CD4-positive, CD25-positive, alpha-beta regulatory T cell (primary cell): ENCODE measurements at regions not wholly inside any gene's neighbourhood (a gene's known extent, or its start where the extent isn't known, plus 50 kb on each side); places are given as distances from the start of the nearest gene placed in this dataset.

Experiments
- ATAC-seq, 2 donors: fragments of 150-1000 bp; cut with Tn5 transposase; one replicate each; pipeline ENCODE4 v1.10.0; 2021; ENCODE audit warnings: low read depth in 2 of 2, moderate number of reproducible peaks in 2 of 2, moderate library complexity in 1 of 2
- DNase-seq, 3 donors: peaks; one replicate each; pipeline versions ENCODE4 v3.0.0 to v3.0.0-alpha.2; 2012 to 2022; ENCODE audit warnings: mixed read lengths in 1 of 3
- H3K27ac ChIP-seq: one replicate; pipeline ENCODE4 v1.7.0; 2013; ENCODE audit warnings: mild to moderate bottlenecking, low read length; ENCODE audit not compliant: insufficient read depth, poor library complexity, severe bottlenecking
- H3K27me3 ChIP-seq: one replicate; pipeline ENCODE4 v1.7.0; 2013; ENCODE audit warnings: low read length; ENCODE audit not compliant: control insufficient read depth, insufficient read depth
- H3K36me3 ChIP-seq: one replicate; pipeline ENCODE4 v1.7.0; 2013; ENCODE audit warnings: mild to moderate bottlenecking, low read length, moderate library complexity; ENCODE audit not compliant: control insufficient read depth, insufficient read depth
- H3K4me1 ChIP-seq: 2 replicates; pipeline ENCODE4 v1.7.0; 2013; ENCODE audit warnings: mild to moderate bottlenecking, low read length; ENCODE audit not compliant: insufficient read depth, control insufficient read depth, poor library complexity, severe bottlenecking
- H3K4me3 ChIP-seq: one replicate; pipeline ENCODE4 v1.7.0; 2013; ENCODE audit warnings: low read depth, mild to moderate bottlenecking, low read length, moderate library complexity
- H3K9me3 ChIP-seq, 2 experiments: 1 replicate in 1 of 2; 2 replicates in 1 of 2; pipeline ENCODE4 v1.7.0; 2013; ENCODE audit warnings: low read length in 2 of 2, mild to moderate bottlenecking in 1 of 2, moderate library complexity in 1 of 2; ENCODE audit not compliant: control insufficient read depth in 2 of 2
- H3K27ac Mint-ChIP-seq, 3 donors: one replicate each; pipeline ENCODE4 v1.8.0; 2020 to 2022; ENCODE audit warnings: mild to moderate bottlenecking in 3 of 3, mixed read lengths in 3 of 3, moderate library complexity in 2 of 3
- H3K27me3 Mint-ChIP-seq: one replicate; pipeline ENCODE4 v1.8.0; 2022; ENCODE audit warnings: mild to moderate bottlenecking, mixed read lengths
- H3K36me3 Mint-ChIP-seq: one replicate; pipeline ENCODE4 v1.8.0; 2020; ENCODE audit warnings: mixed read lengths
- H3K4me1 Mint-ChIP-seq, 4 donors: one replicate each; pipeline ENCODE4 v1.8.0; 2020 to 2022; ENCODE audit warnings: mixed read lengths in 4 of 4, mild to moderate bottlenecking in 1 of 4
- H3K4me3 Mint-ChIP-seq, 4 donors: one replicate each; pipeline ENCODE4 v1.8.0; 2020 to 2022; ENCODE audit warnings: mild to moderate bottlenecking in 4 of 4, mixed read lengths in 4 of 4, moderate library complexity in 3 of 4
- H3K9me3 Mint-ChIP-seq, 7 donors: one replicate each; pipeline ENCODE4 v1.8.0; 2020 to 2022; ENCODE audit warnings: mixed read lengths in 7 of 7, mild to moderate bottlenecking in 3 of 7, moderate library complexity in 2 of 7

GRCh38 chr6:120498711-120499110 lies 835.6 kb downstream of the TBC1D32 start:
- peaks cover 0 to 20% (median 0%) of the 10 kb centered on the region in 7 donors for H3K9me3 Mint-ChIP-seq
- H3K4me1 ChIP-seq: no peaks in the 10 kb centered on the region
- H3K36me3 Mint-ChIP-seq: no peaks in the 10 kb centered on the region
- ATAC-seq (no peak), DNase-seq (no peak)
- H3K4me3 Mint-ChIP-seq: no peak overlapping the region
- no peaks in the 10 kb centered on the region for H3K36me3 ChIP-seq
- H3K9me3 ChIP-seq: no peaks in the 10 kb centered on the region
- H3K27ac Mint-ChIP-seq: no peak overlapping the region
- no peak overlapping the region for H3K27ac ChIP-seq
- H3K27me3 ChIP-seq: no peaks in the 10 kb centered on the region
- no peaks in the 10 kb centered on the region for H3K4me1 Mint-ChIP-seq
- no peak overlapping the region for H3K4me3 ChIP-seq
- H3K27me3 Mint-ChIP-seq: no peaks in the 10 kb centered on the region

GRCh38 chr6:120496661-120497060 lies 837.6 kb downstream of the TBC1D32 start:
- ATAC-seq: no peak

GRCh38 chr6:120493505-120493904 lies 840.8 kb downstream of the TBC1D32 start:
- no peaks in the 10 kb centered on the region for H3K4me1 Mint-ChIP-seq
- H3K9me3 Mint-ChIP-seq: peaks cover 0 to 4% (median 0%) of the 10 kb centered on the region in 7 donors
- Histone ChIP-seq H3K4me3 (no peak overlapping the region), H3K9me3 (no peaks in the 10 kb centered on the region), H3K27ac (no peak overlapping the region), H3K27me3 (no peaks in the 10 kb centered on the region), H3K36me3 (no peaks in the 10 kb centered on the region), H3K4me1 (no peaks in the 10 kb centered on the region)
- H3K27ac Mint-ChIP-seq: no peak overlapping the region
- H3K36me3 Mint-ChIP-seq: no peaks in the 10 kb centered on the region
- H3K27me3 Mint-ChIP-seq: no peaks in the 10 kb centered on the region
- ATAC-seq (no peak), DNase-seq (no peak)
- H3K4me3 Mint-ChIP-seq: no peak overlapping the region

More at GRCh38 chr6:120496661-120497060, 837.6 kb downstream of the TBC1D32 start:
- Mint-ChIP-seq H3K4me1 (no peaks in the 10 kb centered on the region), H3K27me3 (no peaks in the 10 kb centered on the region), H3K27ac (no peak overlapping the region), H3K4me3 (no peak overlapping the region), H3K9me3 (peaks cover 0 to 13% (median 0%) of the 10 kb centered on the region in 7 donors), H3K36me3 (no peaks in the 10 kb centered on the region)
- Histone ChIP-seq H3K4me1 (no peaks in the 10 kb centered on the region), H3K9me3 (no peaks in the 10 kb centered on the region), H3K4me3 (no peak overlapping the region), H3K27me3 (no peaks in the 10 kb centered on the region), H3K27ac (no peak overlapping the region), H3K36me3 (no peaks in the 10 kb centered on the region)
- DNase-seq: no peak

- DNase-seq: no peak
- Histone ChIP-seq H3K4me3 (no peak overlapping the region), H3K9me3 (no peaks in the 10 kb centered on the region), H3K36me3 (no peaks in the 10 kb centered on the region), H3K27me3 (no peaks in the 10 kb centered on the region), H3K27ac (no peak overlapping the region), H3K4me1 (no peaks in the 10 kb centered on the region)
- Mint-ChIP-seq H3K27ac (no peak overlapping the region), H3K9me3 (peaks cover 0 to 4% (median 1%) of the 10 kb centered on the region in 7 donors), H3K27me3 (no peaks in the 10 kb centered on the region), H3K4me1 (no peaks in the 10 kb centered on the region), H3K4me3 (no peak overlapping the region), H3K36me3 (no peaks in the 10 kb centered on the region)
- ATAC-seq: peak in 1 of 2 donors; percentile 20
These were observed 844.3 kb downstream of the TBC1D32 start for GRCh38 chr6:120489941-120490340.

- H3K4me3 ChIP-seq: no peak overlapping the region
- no peak overlapping the region for H3K4me3 Mint-ChIP-seq
- no peaks in the 10 kb centered on the region for H3K4me1 ChIP-seq
- H3K9me3 Mint-ChIP-seq: peaks cover 0 to 10% (median 6%) of the 10 kb centered on the region in 7 donors
- DNase-seq (no peak), ATAC-seq (no peak)
- no peaks in the 10 kb centered on the region for H3K27me3 Mint-ChIP-seq
- H3K4me1 Mint-ChIP-seq: no peaks in the 10 kb centered on the region
- H3K27ac ChIP-seq: no peak overlapping the region
- peaks cover 0 to 5% of the 10 kb centered on the region in 2 experiments for H3K9me3 ChIP-seq
- no peak overlapping the region for H3K27ac Mint-ChIP-seq
- no peaks in the 10 kb centered on the region for H3K36me3 Mint-ChIP-seq
- H3K27me3 ChIP-seq: no peaks in the 10 kb centered on the region
- no peaks in the 10 kb centered on the region for H3K36me3 ChIP-seq
These were observed 850.1 kb downstream of the TBC1D32 start for GRCh38 chr6:120484146-120484545.

GRCh38 chr6:120478650-120479049 lies 855.6 kb downstream of the TBC1D32 start:
- Mint-ChIP-seq H3K9me3 (peaks cover 0 to 20% (median 7%) of the 10 kb centered on the region in 7 donors), H3K36me3 (no peaks in the 10 kb centered on the region), H3K27me3 (no peaks in the 10 kb centered on the region), H3K27ac (no peak overlapping the region), H3K4me3 (no peak overlapping the region), H3K4me1 (no peaks in the 10 kb centered on the region)
- ATAC-seq (no peak), DNase-seq (no peak)
- no peak overlapping the region for H3K27ac ChIP-seq
- no peaks in the 10 kb centered on the region for H3K36me3 ChIP-seq
- no peak overlapping the region for H3K4me3 ChIP-seq
- H3K9me3 ChIP-seq: peaks cover 10 to 12% of the 10 kb centered on the region in 2 experiments
- H3K4me1 ChIP-seq: no peaks in the 10 kb centered on the region
- no peaks in the 10 kb centered on the region for H3K27me3 ChIP-seq

- Histone ChIP-seq H3K4me3 (no peak overlapping the region), H3K4me1 (no peaks in the 10 kb centered on the region), H3K9me3 (peaks cover 5 to 9% of the 10 kb centered on the region in 2 experiments), H3K27me3 (no peaks in the 10 kb centered on the region), H3K36me3 (no peaks in the 10 kb centered on the region), H3K27ac (no peak overlapping the region)
- H3K9me3 Mint-ChIP-seq: peaks cover 0 to 15% (median 5%) of the 10 kb centered on the region in 7 donors
- no peak for ATAC-seq
- no peak overlapping the region for H3K27ac Mint-ChIP-seq
- H3K27me3 Mint-ChIP-seq: no peaks in the 10 kb centered on the region
- no peak overlapping the region for H3K4me3 Mint-ChIP-seq
- DNase-seq: no peak
- H3K36me3 Mint-ChIP-seq: no peaks in the 10 kb centered on the region
- H3K4me1 Mint-ChIP-seq: no peaks in the 10 kb centered on the region
These were observed 860.5 kb downstream of the TBC1D32 start for GRCh38 chr6:120473804-120474203.

- H3K27ac Mint-ChIP-seq: no peak overlapping the region
These were observed 865.8 kb downstream of the TBC1D32 start for GRCh38 chr6:120468486-120468885.

More at GRCh38 chr6:120468486-120468885, 865.8 kb downstream of the TBC1D32 start:
- Mint-ChIP-seq H3K4me3 (no peak overlapping the region), H3K9me3 (peaks cover 0 to 18% (median 3%) of the 10 kb centered on the region in 7 donors), H3K4me1 (no peaks in the 10 kb centered on the region), H3K36me3 (no peaks in the 10 kb centered on the region), H3K27me3 (no peaks in the 10 kb centered on the region)
- no peaks in the 10 kb centered on the region for H3K9me3 ChIP-seq
- H3K4me3 ChIP-seq: no peak overlapping the region
- no peak overlapping the region for H3K27ac ChIP-seq
- no peaks in the 10 kb centered on the region for H3K36me3 ChIP-seq
- H3K4me1 ChIP-seq: no peaks in the 10 kb centered on the region
- no peak for ATAC-seq
- DNase-seq: no peak
- no peaks in the 10 kb centered on the region for H3K27me3 ChIP-seq
